Body of pancreas (tissue), 4 donors: ENCODE measurements at regions not wholly inside any gene's neighbourhood (a gene's known extent, or its start where the extent isn't known, plus 50 kb on each side); places are given as distances from the start of the nearest gene placed in this dataset.

Experiments
- ATAC-seq: fragments of 150-250 bp; one replicate; pipeline ENCODE4 v1.9.1; 2016
- DNase-seq, 4 donors: peaks; one replicate each; pipeline ENCODE4 v3.0.0-alpha.2; 2019
- H3K27ac ChIP-seq, 4 donors: fragments of 200-600 bp; sonication (generic); 1 replicate in 3 of 4; 2 replicates in 1 of 4; pipeline versions ENCODE4 v1.5.1 to v1.6.1; 2016 to 2019; ENCODE audit warnings: mild to moderate bottlenecking in 1 of 4, mixed read lengths in 1 of 4, moderate library complexity in 1 of 4
- H3K27me3 ChIP-seq, 2 donors: fragments of 200-600 bp; sonication (generic); one replicate each; pipeline ENCODE4 v1.6.0; 2016; ENCODE audit warnings: mild to moderate bottlenecking in 1 of 2
- H3K36me3 ChIP-seq, 2 donors: fragments of 200-600 bp; sonication (generic); replicated peaks in 1 of 2; 2 replicates each; pipeline ENCODE4 v1.5.1; 2016; ENCODE audit warnings: low read depth in 2 of 2; ENCODE audit not compliant: insufficient read depth in 1 of 2
- H3K4me1 ChIP-seq: fragments of 200-600 bp; sonication (generic); one replicate; pipeline ENCODE4 v1.6.0; 2016
- H3K4me3 ChIP-seq, 2 donors: fragments of 200-600 bp; sonication (generic); 1 replicate in 1 of 2; 2 replicates in 1 of 2; pipeline ENCODE4 v1.5.1; 2016 to 2019
- H3K9me3 ChIP-seq, 3 donors: fragments of 200-600 bp; sonication (generic); 1 replicate in 2 of 3; 2 replicates in 1 of 3; pipeline ENCODE4 v1.5.1; 2016
- CTCF ChIP-seq, 7 experiments: fragments of 450-650 bp in 4 of 7; fragments of 200-600 bp in 3 of 7; sonication (generic) in 3 of 7; IDR thresholded peaks; one replicate each; pipeline ENCODE4 v1.5.1; 2016 to 2019; ENCODE audit warnings: antibody characterized with exemption in 7 of 7
- POLR2A ChIP-seq, 3 donors: fragments of 450-650 bp; IDR thresholded peaks; one replicate each; pipeline ENCODE4 v1.6.1; 2016; ENCODE audit warnings: antibody characterized with exemption in 3 of 3, mild to moderate bottlenecking in 2 of 3
- WGBS, 2 donors: methylation state at CpG; one replicate each; pipeline ENCODE4 v1.1.5; 2017; 5-methylcytosine and 5-hydroxymethylcytosine counted together
- intact Hi-C: fragments of 100-400 bp; cut with DNase I; formaldehyde crosslinking; loops from one replicate; pipeline ENCODE4 v1.15.1; 2023

GRCh38 chr18:42190643-42191042 lies 235.6 kb downstream of the PIK3C3 start:
- WGBS, 2 donors, result 67 to 78% methylated on average over 3 of the region's 3 CpGs
- intact Hi-C loops, result no loop called here
- no peak for ATAC-seq
- Histone ChIP-seq H3K36me3 (no peaks in the 10 kb centered on the region), H3K9me3 (no peaks in the 10 kb centered on the region), H3K4me3 (no peak overlapping the region), H3K4me1 (no peaks in the 10 kb centered on the region), H3K27me3 (no peaks in the 10 kb centered on the region), H3K27ac (no peak overlapping the region)
- TF ChIP-seq CTCF (IDR thresholded peaks at IDR 0.05) (no peak), POLR2A (IDR thresholded peaks at IDR 0.05) (no peak)
- no peak for DNase-seq

GRCh38 chr18:42192251-42193248 lies 237.5 kb downstream of the PIK3C3 start:
- Histone ChIP-seq H3K9me3 (no peaks in the 10 kb centered on the region), H3K36me3 (no peaks in the 10 kb centered on the region), H3K4me3 (no peak overlapping the region), H3K27ac (no peak overlapping the region), H3K4me1 (no peaks in the 10 kb centered on the region), H3K27me3 (no peaks in the 10 kb centered on the region)
- 35 to 47% methylated on average over 5 of the region's 5 CpGs for WGBS, 2 donors
- TF ChIP-seq CTCF (IDR thresholded peaks at IDR 0.05), result no peak
- TF ChIP-seq POLR2A (IDR thresholded peaks at IDR 0.05), result no peak
- ATAC-seq, result no peak
- no peak for DNase-seq
- intact Hi-C loops, result no loop called here

GRCh38 chr18:42196651-42197050 lies 241.6 kb downstream of the PIK3C3 start:
- ATAC-seq (no peak), DNase-seq (no peak)
- TF ChIP-seq CTCF (IDR thresholded peaks at IDR 0.05) (no peak), POLR2A (IDR thresholded peaks at IDR 0.05) (no peak)
- H3K27me3 ChIP-seq, result no peaks in the 10 kb centered on the region
- no peaks in the 10 kb centered on the region for H3K9me3 ChIP-seq
- no peaks in the 10 kb centered on the region for H3K4me1 ChIP-seq
- intact Hi-C loops, result no loop called here
- H3K27ac ChIP-seq, result no peak overlapping the region
- H3K4me3 ChIP-seq, result no peak overlapping the region
- no peaks in the 10 kb centered on the region for H3K36me3 ChIP-seq

- no peak for TF ChIP-seq POLR2A (IDR thresholded peaks at IDR 0.05)
- TF ChIP-seq CTCF (IDR thresholded peaks at IDR 0.05), result no peak
- Histone ChIP-seq H3K4me1 (no peaks in the 10 kb centered on the region), H3K9me3 (no peaks in the 10 kb centered on the region), H3K27ac (no peak overlapping the region), H3K27me3 (no peaks in the 10 kb centered on the region), H3K36me3 (no peaks in the 10 kb centered on the region), H3K4me3 (no peak overlapping the region)
- ATAC-seq, result no peak
- intact Hi-C loops, result no loop called here
- DNase-seq, result no peak
Measured at GRCh38 chr18:42201137-42201536, 246.1 kb downstream of the PIK3C3 start.

- 66 to 74% methylated on average over 5 of the region's 5 CpGs for WGBS, 2 donors
- intact Hi-C loops, result no loop called here
- Histone ChIP-seq H3K27ac (no peak overlapping the region), H3K4me1 (no peaks in the 10 kb centered on the region), H3K36me3 (no peaks in the 10 kb centered on the region), H3K27me3 (no peaks in the 10 kb centered on the region), H3K9me3 (no peaks in the 10 kb centered on the region), H3K4me3 (no peak overlapping the region)
- no peak for TF ChIP-seq CTCF (IDR thresholded peaks at IDR 0.05)
- no peak for TF ChIP-seq POLR2A (IDR thresholded peaks at IDR 0.05)
- ATAC-seq (no peak), DNase-seq (no peak)
Measured at GRCh38 chr18:42211201-42211600, 256.2 kb downstream of the PIK3C3 start.
